ENCODE measurements at regions not wholly inside any gene's neighbourhood (a gene's known extent, or its start where the extent isn't known, plus 50 kb on each side); places are given as distances from the start of the nearest gene placed in this dataset.

DNA sequence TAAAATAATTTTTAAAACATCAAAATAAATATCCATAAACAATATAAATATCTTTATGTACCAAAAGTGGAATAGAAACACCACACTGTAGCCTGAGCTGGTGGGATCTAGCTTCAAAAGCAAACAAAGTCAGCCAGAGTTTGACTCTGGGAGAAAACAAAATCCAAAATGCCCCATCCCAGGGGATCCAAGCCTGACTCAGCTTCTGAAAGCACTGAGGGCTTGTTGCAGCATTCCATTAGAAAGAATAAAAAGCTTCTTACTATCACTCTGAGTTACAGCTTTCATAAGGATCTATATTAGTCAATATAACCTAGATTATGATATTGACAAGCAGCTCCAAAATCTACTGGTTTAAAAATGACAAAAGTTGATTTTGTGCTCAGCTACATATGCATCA, 149.7 kb upstream of the ANKRD50 start:
- TF ChIP-seq CTCF (IDR thresholded peaks at IDR 0.05 in 2 of 3, conservative IDR thresholded peaks at IDR 0.05 in 1 of 3; ENCODE audit: control insufficient read depth in 2 of 3, extremely low read depth in 1 of 3, insufficient read depth in 1 of 3, low read depth in 3 of 3, low read length in 3 of 3) (no peak), SUZ12 (IDR thresholded peaks at IDR 0.05; ENCODE audit: unreplicated experiment) (no peak), EP300 (IDR thresholded peaks at IDR 0.05; ENCODE audit: borderline replicate concordance in 1 of 2, control insufficient read depth in 1 of 2, low read depth in 2 of 2, low read length in 2 of 2) (no peak), BCL3 (IDR thresholded peaks at IDR 0.05; ENCODE audit: borderline replicate concordance, insufficient read depth, low read depth, low read length, poor library complexity, severe bottlenecking) (no peak), POLR2AphosphoS5 (IDR thresholded peaks at IDR 0.05; ENCODE audit: low read length) (no peak), TCF3 (IDR thresholded peaks at IDR 0.05; ENCODE audit: borderline replicate concordance, insufficient read depth, low read depth, low read length) (no peak), PAX5 (IDR thresholded peaks at IDR 0.05; ENCODE audit: borderline replicate concordance, low read depth, low read length) (no peak), RAD51 (IDR thresholded peaks at IDR 0.05) (no peak), NBN (IDR thresholded peaks at IDR 0.05) (no peak), EZH2 (IDR thresholded peaks at IDR 0.05; ENCODE audit: borderline replicate concordance, control insufficient read depth, low read depth, low read length) (no peak), RAD21 (IDR thresholded peaks at IDR 0.05; ENCODE audit: insufficient read depth, low read depth, low read length) (no peak), RBBP5 (conservative IDR thresholded peaks at IDR 0.05) (no peak), ATF3 (IDR thresholded peaks at IDR 0.05; ENCODE audit: borderline replicate concordance, extremely low read depth, low read depth, low read length) (no peak), NFIC (IDR thresholded peaks at IDR 0.05; ENCODE audit: low read depth, low read length) (no peak)

All from GM12878 (cell line).